Lung (tissue), 11 donors: ENCODE measurements at regions not wholly inside any gene's neighbourhood (a gene's known extent, or its start where the extent isn't known, plus 50 kb on each side); places are given as distances from the start of the nearest gene placed in this dataset.
A peak's percentile ranks its signal among the peaks of the same experiment; 100 is the strongest.

Experiments
- ATAC-seq: fragments of 200-7000 bp; cut with Tn5 transposase; one replicate; pipeline ENCODE4 v1.9.1; 2020; ENCODE audit warnings: moderate number of reproducible peaks; ENCODE audit not compliant: insufficient read depth, low FRiP score
- DNase-seq, 3 donors: peaks; one replicate each; pipeline ENCODE4 v3.0.0-alpha.2; 2013 to 2017
- H3K27ac ChIP-seq, 2 donors: one replicate each; pipeline ENCODE4 v1.5.1; 2013; ENCODE audit warnings: mild to moderate bottlenecking in 2 of 2, moderate library complexity in 2 of 2, control low read depth in 1 of 2, inconsistent platforms in 1 of 2, low read depth in 1 of 2, low read length in 1 of 2
- H3K27me3 ChIP-seq, 3 donors: one replicate each; pipeline ENCODE4 v1.5.1; 2013; ENCODE audit warnings: low read length in 2 of 3; ENCODE audit not compliant: control insufficient read depth in 3 of 3, insufficient read depth in 3 of 3
- H3K36me3 ChIP-seq, 4 donors: one replicate each; pipeline ENCODE4 v1.5.1; 2013; ENCODE audit warnings: low read length in 4 of 4, mild to moderate bottlenecking in 1 of 4, moderate library complexity in 1 of 4; ENCODE audit not compliant: control insufficient read depth in 4 of 4, insufficient read depth in 4 of 4
- H3K4me1 ChIP-seq, 5 donors: one replicate each; pipeline ENCODE4 v1.5.1; 2013; ENCODE audit warnings: low read length in 5 of 5, mild to moderate bottlenecking in 2 of 5, moderate library complexity in 1 of 5; ENCODE audit not compliant: control insufficient read depth in 5 of 5, insufficient read depth in 5 of 5
- H3K4me3 ChIP-seq: one replicate; pipeline ENCODE4 v1.5.1; 2013; ENCODE audit warnings: mild to moderate bottlenecking, control low read depth, moderate library complexity
- H3K9ac ChIP-seq, 2 donors: one replicate each; pipeline ENCODE4 v1.5.1; 2013; ENCODE audit warnings: low read length in 2 of 2, control low read depth in 1 of 2; ENCODE audit not compliant: insufficient read depth in 1 of 2
- H3K9me3 ChIP-seq, 4 donors: one replicate each; pipeline ENCODE4 v1.5.1; 2013; ENCODE audit warnings: low read length in 3 of 4, mild to moderate bottlenecking in 1 of 4, moderate library complexity in 1 of 4; ENCODE audit not compliant: control insufficient read depth in 4 of 4, insufficient read depth in 3 of 4
- CTCF ChIP-seq: IDR thresholded peaks from 2 replicates; pipeline ENCODE4 v1.5.1; 2012; ENCODE audit warnings: mild to moderate bottlenecking; ENCODE audit errors: control extremely low read depth, extremely low read depth
- WGBS, 2 donors: extraction: QIAGEN DNeasy Blood & Tissue Kit; methylation state at CpG; one replicate each; pipeline ENCODE4 v1.1.7; 2013; 5-methylcytosine and 5-hydroxymethylcytosine counted together
- donor health status: control.
- donor health status: control.
- donor health status: Bipolar disorder and iron deficiency.
- donor health status: healthy.
- donor health status: DM: yes; HTN: yes; CAD: no.

- Histone ChIP-seq H3K36me3 (no peaks in the 10 kb centered on the region), H3K27me3 (peaks cover 0 to 3% (median 0%) of the 10 kb centered on the region in 3 donors), H3K9ac (no peak overlapping the region), H3K9me3 (peaks cover 0 to 2% (median 0%) of the 10 kb centered on the region in 4 donors), H3K27ac (no peak overlapping the region), H3K4me1 (no peaks in the 10 kb centered on the region), H3K4me3 (no peak overlapping the region)
- no peak for TF ChIP-seq CTCF
- DNase-seq (peak in 2 of 3 donors; percentile 47 to 82), ATAC-seq (no peak)
- 61 to 76% methylated on average over 5 of the region's 5 CpGs for WGBS, 2 donors
Measured at GRCh38 chr15:70420948-70421482, 323.3 kb upstream of the TLE3 start.

- TF ChIP-seq CTCF: no peak
- no peaks in the 10 kb centered on the region for H3K36me3 ChIP-seq
Measured at GRCh38 chr15:70420086-70420947, 322.6 kb upstream of the TLE3 start.

GRCh38 chr15:70418943-70419342, 321.2 kb upstream of the TLE3 start:
- H3K9me3 ChIP-seq: peaks cover 0 to 2% (median 0%) of the 10 kb centered on the region in 4 donors
- ATAC-seq: no peak

More at GRCh38 chr15:70420086-70420947, 322.6 kb upstream of the TLE3 start:
- Histone ChIP-seq H3K27ac (no peak overlapping the region), H3K9me3 (peaks cover 0 to 2% (median 0%) of the 10 kb centered on the region in 4 donors), H3K27me3 (peaks cover 0 to 3% (median 0%) of the 10 kb centered on the region in 3 donors), H3K4me1 (no peaks in the 10 kb centered on the region), H3K9ac (no peak overlapping the region), H3K4me3 (no peak overlapping the region)
- DNase-seq (no peak), ATAC-seq (no peak)
- 68 to 91% methylated on average over 4 of the region's 4 CpGs for WGBS, 2 donors

More at GRCh38 chr15:70418943-70419342, 321.2 kb upstream of the TLE3 start:
- Histone ChIP-seq H3K36me3 (no peaks in the 10 kb centered on the region), H3K27me3 (peaks cover 0 to 3% (median 0%) of the 10 kb centered on the region in 3 donors), H3K4me1 (no peaks in the 10 kb centered on the region), H3K27ac (no peak overlapping the region), H3K4me3 (no peak overlapping the region), H3K9ac (no peak overlapping the region)
- WGBS, 2 donors: 90 to 91% methylated on average over 11 of the region's 11 CpGs
- TF ChIP-seq CTCF: no peak
- DNase-seq: no peak
